ENCODE measurements at regions not wholly inside any gene's neighbourhood (a gene's known extent, or its start where the extent isn't known, plus 50 kb on each side); places are given as distances from the start of the nearest gene placed in this dataset.

- TF ChIP-seq, protein P1, sequence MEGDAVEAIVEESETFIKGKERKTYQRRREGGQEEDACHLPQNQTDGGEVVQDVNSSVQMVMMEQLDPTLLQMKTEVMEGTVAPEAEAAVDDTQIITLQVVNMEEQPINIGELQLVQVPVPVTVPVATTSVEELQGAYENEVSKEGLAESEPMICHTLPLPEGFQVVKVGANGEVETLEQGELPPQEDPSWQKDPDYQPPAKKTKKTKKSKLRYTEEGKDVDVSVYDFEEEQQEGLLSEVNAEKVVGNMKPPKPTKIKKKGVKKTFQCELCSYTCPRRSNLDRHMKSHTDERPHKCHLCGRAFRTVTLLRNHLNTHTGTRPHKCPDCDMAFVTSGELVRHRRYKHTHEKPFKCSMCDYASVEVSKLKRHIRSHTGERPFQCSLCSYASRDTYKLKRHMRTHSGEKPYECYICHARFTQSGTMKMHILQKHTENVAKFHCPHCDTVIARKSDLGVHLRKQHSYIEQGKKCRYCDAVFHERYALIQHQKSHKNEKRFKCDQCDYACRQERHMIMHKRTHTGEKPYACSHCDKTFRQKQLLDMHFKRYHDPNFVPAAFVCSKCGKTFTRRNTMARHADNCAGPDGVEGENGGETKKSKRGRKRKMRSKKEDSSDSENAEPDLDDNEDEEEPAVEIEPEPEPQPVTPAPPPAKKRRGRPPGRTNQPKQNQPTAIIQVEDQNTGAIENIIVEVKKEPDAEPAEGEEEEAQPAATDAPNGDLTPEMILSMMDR (conservative IDR thresholded peaks at IDR 0.05 in 1 of 2, IDR thresholded peaks at IDR 0.05 in 1 of 2; ENCODE audit: extremely low read depth in 1 of 2, insufficient read depth in 1 of 2, low read depth in 1 of 2, low read length in 2 of 2): no peak
- no peak for TF ChIP-seq EZH2 (IDR thresholded peaks at IDR 0.05; ENCODE audit: borderline replicate concordance, low read length)
These were observed 914.5 kb upstream of the EPHA6 start for GRCh38 chr3:95899911-95900310.

Measured in mammary epithelial cell (primary cell).